Stomach smooth muscle (tissue), 2 donors: ENCODE measurements at regions not wholly inside any gene's neighbourhood (a gene's known extent, or its start where the extent isn't known, plus 50 kb on each side); places are given as distances from the start of the nearest gene placed in this dataset.
"Not testable (repeated sequence)": the region's sequence is repeated elsewhere in the genome, so short reads cannot be mapped to it uniquely, and the experiment has no call there.

Experiments
- H3K27ac ChIP-seq: one replicate; pipeline ENCODE4 v1.7.0; 2013; ENCODE audit warnings: mild to moderate bottlenecking, low read length, inconsistent platforms
- H3K27me3 ChIP-seq, 2 donors: one replicate each; pipeline ENCODE4 v1.7.0; 2013; ENCODE audit warnings: low read length in 2 of 2; ENCODE audit not compliant: insufficient read depth in 2 of 2, control insufficient read depth in 1 of 2
- H3K36me3 ChIP-seq, 2 donors: one replicate each; pipeline ENCODE4 v1.7.0; 2013; ENCODE audit warnings: low read length in 2 of 2; ENCODE audit not compliant: control insufficient read depth in 2 of 2, insufficient read depth in 2 of 2
- H3K4me1 ChIP-seq: one replicate; pipeline ENCODE4 v1.7.0; 2013; ENCODE audit warnings: low read length; ENCODE audit not compliant: control insufficient read depth, insufficient read depth
- H3K4me3 ChIP-seq, 2 donors: one replicate each; pipeline ENCODE4 v1.7.0; 2013; ENCODE audit warnings: low read length in 2 of 2
- H3K9ac ChIP-seq, 2 donors: one replicate each; pipeline ENCODE4 v1.7.0; 2013; ENCODE audit warnings: low read length in 2 of 2, mild to moderate bottlenecking in 1 of 2
- H3K9me3 ChIP-seq, 2 donors: one replicate each; pipeline ENCODE4 v1.7.0; 2013; ENCODE audit warnings: low read length in 2 of 2; ENCODE audit not compliant: control insufficient read depth in 2 of 2
- donor health status: healthy.
- donor health status: Pancreatic carcinoma.

DNA sequence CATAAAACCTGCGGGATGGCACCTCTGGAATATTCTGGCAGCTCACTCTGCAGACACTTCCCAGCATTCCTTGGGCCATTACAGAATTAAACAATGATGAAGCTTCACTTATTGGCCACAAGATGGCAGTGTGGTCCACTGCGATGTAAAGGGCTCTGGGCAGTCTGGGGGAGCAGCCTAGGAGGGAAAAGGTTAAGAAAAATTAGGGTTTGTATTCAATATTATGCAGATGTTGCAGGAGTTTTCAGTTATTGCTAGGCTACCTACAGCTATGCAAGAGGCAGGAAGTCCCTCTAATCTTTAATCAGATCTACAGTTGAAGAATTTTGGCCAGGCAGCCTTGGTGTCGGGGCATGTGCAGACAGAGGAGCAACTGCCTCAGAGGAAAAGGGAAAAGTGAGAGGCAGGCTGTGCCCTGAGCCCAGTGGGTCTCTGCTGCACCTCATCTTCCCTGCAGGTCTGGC, 233.2 kb upstream of the PRSS1 start:
- peaks cover 0 to 3% of the 10 kb centered on the region in 2 donors for H3K27me3 ChIP-seq

DNA sequence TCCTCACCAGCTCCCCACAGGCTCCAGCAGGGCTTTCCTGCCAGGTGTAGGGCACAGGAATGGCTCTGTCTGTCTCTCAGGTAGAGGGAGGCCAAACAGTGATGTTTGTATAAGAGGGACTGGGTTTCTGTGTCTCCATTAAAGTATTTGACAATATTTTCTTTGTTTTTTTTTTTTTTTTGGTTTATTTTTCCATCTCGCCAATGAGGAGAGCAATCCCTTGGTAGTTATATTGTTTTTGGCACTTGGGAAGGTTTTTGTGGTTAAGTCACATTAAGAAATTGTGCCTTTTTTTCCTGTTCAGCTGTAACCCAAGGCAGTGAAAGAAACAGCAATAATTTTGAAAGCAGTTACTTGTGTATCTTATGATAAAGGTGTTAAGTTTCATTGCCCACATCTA, 234.6 kb upstream of the PRSS1 start:
- not testable (repeated sequence) for H3K9ac ChIP-seq, H3K27ac ChIP-seq, H3K36me3 ChIP-seq, H3K4me1 ChIP-seq, H3K9me3 ChIP-seq, H3K4me3 ChIP-seq, H3K27me3 ChIP-seq

More for the DNA sequence above, 233.2 kb upstream of the PRSS1 start:
- H3K4me1 ChIP-seq: no peaks in the 10 kb centered on the region
- no peaks in the 10 kb centered on the region for H3K36me3 ChIP-seq
- H3K9ac ChIP-seq: no peak overlapping the region
- no peak overlapping the region for H3K4me3 ChIP-seq
- H3K9me3 ChIP-seq: no peaks in the 10 kb centered on the region
- H3K27ac ChIP-seq: no peak overlapping the region

DNA sequence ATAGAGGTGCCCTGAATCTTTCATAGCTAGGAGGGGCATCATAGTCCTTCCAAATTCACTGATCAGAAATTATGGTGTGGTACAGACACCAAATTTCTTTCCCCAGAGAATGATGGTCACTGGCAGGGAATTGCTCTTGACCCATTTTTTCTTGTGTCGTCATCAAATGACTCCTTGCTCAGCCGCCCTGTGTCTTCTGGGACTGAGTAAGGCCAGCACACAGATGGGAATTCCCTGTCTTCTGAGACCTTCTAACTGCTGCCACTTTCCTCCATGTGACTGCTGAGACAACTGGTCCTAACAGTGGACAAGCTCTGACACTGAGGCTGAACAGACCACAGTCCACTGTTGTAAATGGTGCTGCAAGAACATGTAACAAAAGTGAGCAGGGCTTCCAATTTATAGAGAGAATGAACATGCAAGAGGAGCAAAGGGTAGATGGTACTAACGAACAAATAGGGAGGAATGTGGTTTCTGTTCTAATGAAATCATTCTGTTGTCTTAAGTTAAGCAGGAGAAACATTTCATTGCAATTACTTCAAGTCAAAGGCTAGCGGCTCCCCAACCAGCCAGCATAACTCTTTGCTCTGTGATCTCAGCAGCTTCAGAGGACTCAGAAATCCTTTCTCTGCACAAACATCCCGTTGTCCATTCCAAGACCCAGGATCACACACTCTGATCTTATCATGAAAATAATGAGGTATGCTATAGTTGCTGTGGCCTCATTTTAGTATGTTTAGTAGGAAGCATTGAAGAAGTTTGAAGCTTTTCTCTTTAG, 235.9 kb upstream of the PRSS1 start:
- no peaks in the 10 kb centered on the region for H3K4me1 ChIP-seq
- H3K9me3 ChIP-seq: no peaks in the 10 kb centered on the region
- H3K4me3 ChIP-seq: no peak overlapping the region
- H3K36me3 ChIP-seq: no peaks in the 10 kb centered on the region
- H3K9ac ChIP-seq: no peak overlapping the region
- no peak overlapping the region for H3K27ac ChIP-seq
- H3K27me3 ChIP-seq: peaks cover 2 to 7% of the 10 kb centered on the region in 2 donors

DNA sequence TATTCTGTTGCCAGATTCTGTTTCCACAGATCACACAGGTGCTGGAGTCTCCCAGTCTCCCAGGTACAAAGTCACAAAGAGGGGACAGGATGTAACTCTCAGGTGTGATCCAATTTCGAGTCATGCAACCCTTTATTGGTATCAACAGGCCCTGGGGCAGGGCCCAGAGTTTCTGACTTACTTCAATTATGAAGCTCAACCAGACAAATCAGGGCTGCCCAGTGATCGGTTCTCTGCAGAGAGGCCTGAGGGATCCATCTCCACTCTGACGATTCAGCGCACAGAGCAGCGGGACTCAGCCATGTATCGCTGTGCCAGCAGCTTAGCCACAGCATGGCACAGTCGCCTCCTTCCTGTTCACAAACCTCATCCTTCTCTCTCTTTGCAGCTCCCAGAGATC, 237.5 kb upstream of the PRSS1 start:
- no peak overlapping the region for H3K4me3 ChIP-seq
- peaks cover 2 to 7% of the 10 kb centered on the region in 2 donors for H3K27me3 ChIP-seq
- H3K9ac ChIP-seq: no peak overlapping the region
- no peaks in the 10 kb centered on the region for H3K36me3 ChIP-seq
- no peaks in the 10 kb centered on the region for H3K9me3 ChIP-seq
- H3K27ac ChIP-seq: no peak overlapping the region
- no peaks in the 10 kb centered on the region for H3K4me1 ChIP-seq

DNA sequence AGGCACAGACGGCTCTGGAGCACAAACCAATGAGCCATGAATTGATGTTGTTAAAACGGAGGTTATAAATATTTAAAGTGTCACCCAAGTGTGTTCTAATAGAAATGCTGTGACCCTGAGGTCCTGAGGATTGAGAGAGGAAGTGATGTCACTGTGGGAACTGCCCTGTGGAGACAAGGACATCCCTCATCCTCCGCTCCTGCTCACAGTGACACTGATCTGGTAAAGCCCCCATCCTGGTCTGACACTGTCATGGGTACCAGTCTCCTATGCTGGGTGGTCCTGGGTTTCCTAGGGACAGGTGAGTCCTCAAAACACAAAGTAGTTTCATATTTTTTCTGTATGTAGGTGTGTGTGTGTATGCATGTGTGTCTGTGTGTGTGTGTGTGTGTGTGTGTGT, 237.9 kb upstream of the PRSS1 start:
- Histone ChIP-seq H3K9ac (no peak overlapping the region), H3K4me3 (no peak overlapping the region), H3K4me1 (no peaks in the 10 kb centered on the region), H3K27ac (no peak overlapping the region), H3K9me3 (no peaks in the 10 kb centered on the region), H3K36me3 (no peaks in the 10 kb centered on the region), H3K27me3 (peaks cover 2 to 7% of the 10 kb centered on the region in 2 donors)

DNA sequence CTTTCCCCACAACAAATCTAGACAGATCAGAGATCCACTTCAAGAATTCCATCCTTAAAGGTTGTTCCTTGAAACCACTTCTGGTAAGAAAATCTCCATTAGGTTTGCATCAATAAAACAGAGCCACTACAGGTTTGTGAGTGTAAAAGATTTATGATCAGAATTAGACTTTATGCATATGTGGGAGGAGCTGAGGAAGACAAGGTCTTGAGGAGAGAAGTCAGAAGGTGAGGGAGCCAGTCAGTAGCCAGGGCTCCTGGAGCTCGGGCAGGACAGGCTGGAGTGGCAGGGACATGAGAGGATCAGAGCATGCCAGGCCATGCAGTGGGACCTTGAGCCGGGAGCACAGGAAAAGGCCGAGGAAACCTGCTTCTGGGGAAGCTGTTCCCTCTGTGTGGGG, 240.0 kb upstream of the PRSS1 start:
- not testable (repeated sequence) for H3K27me3 ChIP-seq, H3K9me3 ChIP-seq, H3K4me1 ChIP-seq, H3K36me3 ChIP-seq, H3K27ac ChIP-seq, H3K9ac ChIP-seq, H3K4me3 ChIP-seq

DNA sequence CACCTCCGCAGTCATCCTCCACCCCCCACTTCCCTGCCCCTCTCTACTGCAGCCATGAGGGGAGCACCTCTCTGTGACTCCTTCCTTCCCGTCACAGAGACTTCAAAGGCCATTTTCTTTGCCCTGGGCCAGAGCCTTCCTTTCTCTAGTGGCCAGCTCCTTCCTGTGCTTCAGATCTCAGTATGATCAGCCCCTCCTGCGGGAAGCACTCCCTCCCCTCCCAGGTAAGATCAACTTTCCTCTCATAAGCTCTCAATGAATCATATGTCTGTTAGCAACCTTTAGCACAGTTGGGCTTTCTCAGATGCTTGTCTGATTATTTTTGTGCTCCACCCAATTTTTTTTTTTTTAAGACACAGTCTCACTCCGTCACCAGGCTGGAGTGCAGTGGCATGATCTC, 241.0 kb upstream of the PRSS1 start:
- Histone ChIP-seq H3K27ac (no peak overlapping the region), H3K9ac (no peak overlapping the region)

DNA sequence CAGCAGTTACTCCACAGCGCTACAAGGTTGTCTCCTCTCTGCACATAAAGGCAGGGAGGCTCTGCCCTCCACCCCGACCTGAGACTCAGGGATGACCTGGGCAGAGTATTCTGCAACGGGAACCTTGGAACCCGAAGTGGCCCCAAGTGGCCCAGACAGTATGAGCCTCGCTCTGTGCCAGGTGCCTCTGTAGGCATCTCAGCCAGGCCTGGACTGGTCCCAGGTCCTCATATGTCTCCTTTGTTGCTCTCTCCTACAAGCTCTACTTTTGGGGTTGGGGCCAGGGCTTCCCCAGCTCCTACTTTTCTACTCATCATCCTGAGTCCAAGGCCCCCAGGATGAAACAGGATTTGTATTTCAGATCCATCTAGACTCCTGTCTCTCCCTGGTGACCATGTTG, 241.5 kb upstream of the PRSS1 start:
- no peak overlapping the region for H3K27ac ChIP-seq
- H3K36me3 ChIP-seq: no peaks in the 10 kb centered on the region
- no peak overlapping the region for H3K9ac ChIP-seq

More for the DNA sequence above, 241.0 kb upstream of the PRSS1 start:
- Histone ChIP-seq H3K4me3 (no peak overlapping the region), H3K27me3 (peaks cover 7% of the 10 kb centered on the region in 2 donors), H3K36me3 (no peaks in the 10 kb centered on the region), H3K9me3 (no peaks in the 10 kb centered on the region), H3K4me1 (no peaks in the 10 kb centered on the region)

DNA sequence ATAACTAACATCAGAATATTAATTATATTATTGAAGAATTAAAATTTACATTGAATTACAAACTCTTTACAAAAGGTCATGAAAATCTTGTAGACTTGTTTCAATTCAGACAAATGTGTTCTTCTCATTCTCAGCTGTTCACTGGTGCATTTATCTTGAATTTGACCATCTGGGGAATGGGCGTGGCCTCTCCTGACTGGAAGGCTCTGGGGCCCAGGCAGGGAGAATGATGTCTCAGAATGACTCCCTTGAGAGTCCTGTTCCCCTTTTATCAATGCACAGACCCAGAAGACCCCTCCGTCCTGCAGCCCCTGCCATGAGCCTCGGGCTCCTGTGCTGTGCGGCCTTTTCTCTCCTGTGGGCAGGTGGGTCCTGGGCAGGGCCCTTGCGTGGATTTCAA, 242.2 kb upstream of the PRSS1 start:
- not testable (repeated sequence) for H3K27ac ChIP-seq, H3K4me1 ChIP-seq, H3K9me3 ChIP-seq, H3K36me3 ChIP-seq, H3K4me3 ChIP-seq, H3K27me3 ChIP-seq, H3K9ac ChIP-seq

More for the DNA sequence above, 241.5 kb upstream of the PRSS1 start:
- peaks cover 7% of the 10 kb centered on the region in 2 donors for H3K27me3 ChIP-seq
- H3K4me3 ChIP-seq: no peak overlapping the region
- H3K9me3 ChIP-seq: no peaks in the 10 kb centered on the region
- H3K4me1 ChIP-seq: no peaks in the 10 kb centered on the region

DNA sequence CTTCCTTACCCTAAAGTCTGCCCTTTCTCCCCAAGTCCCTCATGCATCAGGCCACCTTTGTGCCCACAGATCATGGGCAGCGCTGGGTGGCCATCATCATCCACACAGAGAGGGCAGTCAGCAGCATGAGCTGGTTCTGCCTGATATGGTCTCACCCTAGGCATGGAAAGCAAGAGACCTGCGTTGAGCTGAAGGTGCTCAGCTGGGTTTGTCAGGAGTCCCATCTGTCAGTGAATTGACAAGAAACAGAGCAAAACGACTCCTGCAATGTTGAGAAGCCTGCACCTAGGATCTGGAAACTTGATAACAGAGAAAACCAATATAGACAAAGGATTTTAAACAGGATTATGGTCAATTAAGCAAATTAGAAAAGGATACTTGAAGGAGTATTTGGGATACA, 242.7 kb upstream of the PRSS1 start:
- H3K4me1 ChIP-seq: no peaks in the 10 kb centered on the region
- H3K9me3 ChIP-seq: no peaks in the 10 kb centered on the region
- H3K27me3 ChIP-seq: peaks cover 3 to 7% of the 10 kb centered on the region in 2 donors
- no peaks in the 10 kb centered on the region for H3K36me3 ChIP-seq
- H3K4me3 ChIP-seq: no peak overlapping the region
- H3K9ac ChIP-seq: no peak overlapping the region
- no peak overlapping the region for H3K27ac ChIP-seq

DNA sequence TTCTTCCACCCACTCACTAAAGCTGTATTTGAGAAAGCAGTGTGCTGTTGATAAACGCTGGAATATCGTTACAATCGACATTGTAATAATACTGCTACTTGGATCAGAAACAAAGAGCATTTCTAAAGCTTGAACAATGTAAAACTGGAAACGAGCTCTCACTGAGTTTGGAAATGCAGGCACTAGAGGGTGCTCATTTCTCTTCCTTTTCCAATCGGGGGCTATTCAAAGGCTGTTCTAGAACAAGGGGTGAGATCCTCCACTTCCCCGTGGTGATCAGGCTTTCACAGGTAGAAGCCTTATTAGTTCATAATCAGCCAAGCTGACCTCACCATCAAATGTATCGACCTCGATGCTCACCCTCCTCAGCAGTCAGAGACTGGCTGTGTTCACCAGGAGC, 245.3 kb upstream of the PRSS1 start:
- H3K27ac ChIP-seq, H3K9ac ChIP-seq, H3K4me3 ChIP-seq: not testable (repeated sequence)

More for the DNA sequence above, 245.3 kb upstream of the PRSS1 start:
- not testable (repeated sequence) for H3K4me1 ChIP-seq, H3K36me3 ChIP-seq, H3K9me3 ChIP-seq, H3K27me3 ChIP-seq
